ENCODE measurements at regions not wholly inside any gene's neighbourhood (a gene's known extent, or its start where the extent isn't known, plus 50 kb on each side); places are given as distances from the start of the nearest gene placed in this dataset.
"Not testable (repeated sequence)": the region's sequence is repeated elsewhere in the genome, so short reads cannot be mapped to it uniquely, and the experiment has no call there.

- DNase-seq (ENCODE audit: low read depth in 2 of 2, low spot score in 1 of 2): no peak
Observed at GRCh38 chr15:69668963-69669362, 216.3 kb downstream of the RPLP1 start.

DNA sequence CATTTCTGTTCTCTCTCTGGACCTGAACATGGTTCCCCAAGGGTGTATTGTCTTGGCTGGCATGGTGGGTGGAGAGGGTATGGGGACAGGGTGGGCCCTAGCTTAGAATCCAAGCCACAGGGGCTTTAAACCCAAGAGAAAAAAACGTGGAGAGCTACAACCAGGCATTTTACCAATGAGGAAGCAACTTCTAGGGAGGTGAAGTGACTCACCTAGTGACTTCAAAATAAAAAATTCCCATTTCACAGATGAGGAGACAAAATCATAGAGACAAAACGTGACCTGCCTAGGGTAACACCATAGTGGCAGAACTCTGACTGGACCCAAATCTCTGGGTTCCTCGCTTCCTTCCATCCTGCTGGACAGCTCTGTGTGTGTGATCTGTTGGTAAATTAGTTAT, 216.8 kb downstream of the RPLP1 start:
- DNase-seq (ENCODE audit: low read depth in 2 of 2, low spot score in 1 of 2): no peak

GRCh38 chr15:69673291-69673881, 220.8 kb downstream of the RPLP1 start:
- DNase-seq (ENCODE audit: low read depth in 2 of 2, low spot score in 1 of 2): no peak

GRCh38 chr15:69675731-69676130, 223.1 kb downstream of the RPLP1 start:
- no peak for DNase-seq (ENCODE audit: low read depth in 2 of 2, low spot score in 1 of 2)

GRCh38 chr15:69677403-69677802, 224.8 kb downstream of the RPLP1 start:
- DNase-seq (ENCODE audit: low read depth in 2 of 2, low spot score in 1 of 2): no peak

- no peak for DNase-seq (ENCODE audit: low read depth in 2 of 2, low spot score in 1 of 2)
Observed at GRCh38 chr15:69679623-69680228, 227.1 kb downstream of the RPLP1 start.

DNA sequence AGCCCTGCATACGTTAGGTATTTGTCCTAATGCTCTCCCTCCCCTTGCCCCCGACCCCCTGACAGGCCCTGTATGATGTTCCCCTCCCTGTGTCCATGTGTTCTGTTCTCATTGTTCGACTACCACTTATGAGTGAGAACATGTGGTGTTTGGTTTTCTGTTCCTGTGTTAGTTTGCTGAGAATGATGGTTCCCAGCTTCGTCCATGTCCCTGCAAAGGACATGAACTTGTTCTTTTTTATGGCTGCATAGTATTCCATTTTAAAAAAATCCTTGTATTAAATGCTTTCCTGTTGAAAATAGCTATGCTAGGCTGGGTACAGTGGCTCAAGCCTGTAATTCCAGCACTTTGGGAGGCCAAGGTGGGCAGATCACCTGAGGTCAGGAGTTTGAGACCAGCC, 232.2 kb downstream of the RPLP1 start:
- DNase-seq (ENCODE audit: low read depth in 2 of 2, low spot score in 1 of 2): not testable (repeated sequence)

DNA sequence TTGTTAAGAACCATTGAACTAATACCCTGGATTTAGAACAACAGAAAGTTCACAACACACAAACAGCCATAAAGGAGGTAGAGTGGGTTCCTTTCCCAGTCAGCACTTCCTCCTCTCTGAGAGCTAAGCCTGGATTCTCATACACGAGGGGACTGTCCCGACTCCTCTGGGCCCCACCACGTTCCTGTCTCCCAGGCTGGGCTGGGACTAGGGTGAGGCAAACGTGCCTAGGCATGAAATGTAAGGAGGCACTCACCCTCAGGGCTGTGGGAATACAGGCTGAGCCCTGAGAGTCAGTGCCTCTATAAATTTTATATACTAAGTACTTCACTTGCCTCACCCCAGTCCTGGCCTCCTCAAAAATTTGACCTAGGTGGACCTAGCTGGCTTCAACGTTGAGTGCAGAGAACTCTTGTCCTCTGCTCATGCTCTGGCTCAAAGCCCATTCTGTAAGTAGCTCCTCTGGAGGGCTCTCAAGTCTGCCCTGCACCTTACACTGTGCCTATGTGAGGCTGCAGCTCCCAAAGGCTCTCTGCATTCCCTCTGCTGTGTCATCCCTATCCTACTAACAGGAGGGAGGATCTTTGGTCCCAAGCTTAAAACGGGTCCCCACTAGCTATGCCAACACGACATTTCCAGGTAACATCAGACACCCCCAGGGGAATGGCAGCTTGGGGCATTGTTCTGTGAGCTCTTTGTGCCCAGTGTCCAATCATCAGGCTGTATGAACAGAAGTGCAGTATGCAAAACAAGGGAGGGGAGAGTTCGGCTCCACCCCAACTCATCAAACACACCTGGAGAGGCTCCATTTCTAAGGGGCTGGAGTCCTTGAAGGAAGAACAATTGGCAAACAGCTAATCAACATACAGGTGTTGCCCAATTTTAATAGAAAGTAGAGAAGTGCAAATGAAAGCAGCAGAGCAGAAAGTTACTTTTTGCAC, 233.2 kb downstream of the RPLP1 start:
- DNase-seq (ENCODE audit: low read depth in 2 of 2, low spot score in 1 of 2): no peak

- DNase-seq (ENCODE audit: low read depth in 2 of 2, low spot score in 1 of 2): no peak
Observed at GRCh38 chr15:69686626-69687025, 234.0 kb downstream of the RPLP1 start.

DNA sequence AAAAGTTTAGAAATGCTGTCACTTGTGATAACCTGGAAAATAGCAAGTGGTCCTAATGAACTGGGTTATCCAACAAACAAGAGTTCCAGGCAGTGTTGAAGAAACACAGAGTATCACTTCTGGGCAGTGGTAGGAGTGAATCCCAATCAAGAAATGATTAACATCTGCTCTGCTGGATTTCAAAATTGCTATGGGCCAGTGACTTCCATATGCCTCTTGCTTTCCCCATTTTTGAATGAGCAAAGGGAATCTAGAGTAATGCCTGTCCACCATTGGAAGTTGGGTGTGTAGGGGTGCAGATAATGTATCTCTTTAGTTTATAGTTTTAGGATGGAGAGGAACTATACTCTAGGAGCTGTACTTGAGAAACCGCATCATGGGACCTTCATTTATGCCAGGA, 236.5 kb downstream of the RPLP1 start:
- DNase-seq (ENCODE audit: low read depth in 2 of 2, low spot score in 1 of 2): no peak

- no peak for DNase-seq (ENCODE audit: low read depth in 2 of 2, low spot score in 1 of 2)
Observed at GRCh38 chr15:69691307-69692015, 238.8 kb downstream of the RPLP1 start.

GRCh38 chr15:69692342-69692741, 239.7 kb downstream of the RPLP1 start:
- no peak for DNase-seq (ENCODE audit: low read depth in 2 of 2, low spot score in 1 of 2)

- no peak for DNase-seq (ENCODE audit: low read depth in 2 of 2, low spot score in 1 of 2)
Observed at GRCh38 chr15:69693059-69693458, 240.4 kb downstream of the RPLP1 start.

DNA sequence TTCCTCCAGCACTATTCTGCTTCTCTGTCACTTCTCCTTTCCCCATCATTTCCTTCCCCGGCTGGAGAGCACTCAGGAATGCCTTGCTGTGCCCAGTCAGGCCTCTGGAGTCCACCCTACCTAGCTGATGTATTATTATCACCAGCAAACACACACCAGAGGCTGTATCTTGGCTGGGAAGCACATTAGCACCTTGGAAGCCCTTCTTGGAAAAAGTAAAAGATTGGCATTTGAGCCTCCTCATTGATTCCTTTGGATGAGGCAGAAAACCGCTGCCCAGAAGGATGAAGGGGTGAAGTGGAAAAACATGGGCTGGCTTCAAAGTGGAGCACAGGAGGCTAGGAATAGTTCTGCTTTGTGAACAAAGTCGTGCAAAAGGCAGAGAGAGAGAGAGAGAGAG, 244.3 kb downstream of the RPLP1 start:
- no peak for DNase-seq (ENCODE audit: low read depth in 2 of 2, low spot score in 1 of 2)

- DNase-seq (ENCODE audit: low read depth in 2 of 2, low spot score in 1 of 2): no peak
Observed at GRCh38 chr15:69697916-69698315, 245.3 kb downstream of the RPLP1 start.

DNA sequence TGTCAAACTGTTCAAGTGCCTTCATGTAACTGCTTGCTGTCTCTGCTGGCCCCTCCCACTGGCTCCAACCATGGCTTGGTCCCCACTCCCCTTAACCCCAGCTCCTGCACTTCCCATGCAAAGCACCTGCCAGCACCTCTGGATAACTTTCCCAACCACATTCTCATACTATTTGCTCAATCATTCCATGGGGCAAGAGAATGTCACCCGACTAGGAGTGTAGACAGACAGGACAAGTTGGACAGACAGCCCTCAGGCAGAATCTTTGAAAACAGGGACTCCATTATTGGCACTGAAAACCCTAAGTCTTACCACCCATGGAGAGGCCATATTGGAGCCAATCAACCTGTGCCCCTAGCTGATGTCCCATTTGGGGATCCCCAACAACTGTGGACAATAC, 246.5 kb downstream of the RPLP1 start:
- DNase-seq (ENCODE audit: low read depth in 2 of 2, low spot score in 1 of 2): no peak

- no peak for DNase-seq (ENCODE audit: low read depth in 2 of 2, low spot score in 1 of 2)
Observed at GRCh38 chr15:69700380-69700779, 247.8 kb downstream of the RPLP1 start.

DNA sequence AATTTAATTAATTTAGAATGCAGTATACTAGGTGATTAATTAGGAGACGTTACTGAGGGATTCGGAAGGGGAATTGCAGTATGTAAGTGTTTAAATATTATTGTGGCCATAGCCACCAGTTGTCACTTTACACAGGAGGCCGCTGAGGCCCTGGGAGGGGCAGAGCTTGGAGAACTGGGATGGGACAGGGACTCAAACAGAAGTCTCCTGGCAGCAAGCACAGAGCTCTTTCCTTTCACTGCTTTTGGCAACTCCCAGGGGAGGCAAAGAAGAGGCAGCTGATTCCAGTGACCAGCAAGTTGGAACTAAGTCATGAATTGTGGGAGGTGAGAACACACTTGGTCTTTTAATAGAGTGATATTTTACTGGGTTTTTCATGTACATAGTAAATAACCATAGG, 248.6 kb downstream of the RPLP1 start:
- DNase-seq (ENCODE audit: low read depth in 2 of 2, low spot score in 1 of 2): no peak

DNA sequence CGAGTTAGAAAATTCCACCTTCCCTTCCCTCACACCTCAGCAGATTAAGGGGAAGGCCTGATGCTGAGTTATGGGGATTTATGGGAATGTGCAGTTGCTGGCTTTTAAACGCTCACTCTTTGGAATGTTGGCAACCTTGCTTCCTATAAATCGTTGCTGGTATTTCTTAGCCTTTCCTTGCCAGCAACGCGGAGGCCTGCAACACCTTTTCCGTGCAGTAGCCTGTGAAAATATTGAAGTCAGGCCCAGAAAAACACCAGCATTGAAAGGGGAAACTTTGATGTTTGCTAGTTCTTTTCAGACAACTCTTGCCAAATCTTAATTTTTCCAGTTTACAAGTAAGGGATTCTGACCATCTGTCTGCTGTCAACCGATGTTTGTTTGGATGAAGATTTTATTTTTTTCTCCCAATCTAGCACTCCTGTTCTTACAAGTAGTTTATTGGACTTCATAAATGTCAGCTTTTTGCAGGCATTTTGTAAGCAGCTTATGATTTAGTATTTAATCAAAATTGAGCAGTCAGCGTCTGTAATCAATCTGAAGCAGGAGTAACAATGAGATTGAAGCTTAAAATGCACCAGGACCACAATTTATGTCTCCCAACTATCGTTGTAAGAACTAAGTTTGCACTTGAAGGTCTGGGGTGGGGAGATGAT, 251.0 kb downstream of the RPLP1 start:
- no peak for DNase-seq (ENCODE audit: low read depth in 2 of 2, low spot score in 1 of 2)

DNA sequence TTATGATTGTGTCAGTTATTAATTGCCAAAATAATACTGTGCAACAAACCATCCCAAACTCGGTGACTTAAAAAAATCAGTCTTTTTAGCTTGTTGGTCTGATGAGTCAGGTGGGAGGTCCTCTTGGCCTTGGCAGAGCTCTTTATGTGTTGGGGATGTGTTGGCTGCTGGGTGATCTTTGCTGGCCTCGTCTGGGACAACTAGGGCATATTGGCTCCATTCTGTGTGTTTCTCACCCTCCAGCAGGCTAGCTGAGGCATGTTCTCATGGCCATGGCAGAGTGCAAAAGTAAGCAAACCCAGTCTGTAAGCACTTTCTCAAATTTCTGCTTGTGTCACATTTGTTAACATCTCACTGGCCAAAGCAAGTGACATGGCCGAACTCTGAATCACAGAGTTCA, 251.6 kb downstream of the RPLP1 start:
- no peak for DNase-seq (ENCODE audit: low read depth in 2 of 2, low spot score in 1 of 2)

- DNase-seq (ENCODE audit: low read depth in 2 of 2, low spot score in 1 of 2): no peak
Observed at GRCh38 chr15:69704700-69705099, 252.1 kb downstream of the RPLP1 start.

Data from stimulated activated CD8-positive, alpha-beta memory T cell treated with anti-CD3 and anti-CD28 coated beads, Interleukin-4, amount 100 ng/mL, for 4 hours (primary cell).